ENCODE measurements at regions not wholly inside any gene's neighbourhood (a gene's known extent, or its start where the extent isn't known, plus 50 kb on each side); places are given as distances from the start of the nearest gene placed in this dataset.

DNA sequence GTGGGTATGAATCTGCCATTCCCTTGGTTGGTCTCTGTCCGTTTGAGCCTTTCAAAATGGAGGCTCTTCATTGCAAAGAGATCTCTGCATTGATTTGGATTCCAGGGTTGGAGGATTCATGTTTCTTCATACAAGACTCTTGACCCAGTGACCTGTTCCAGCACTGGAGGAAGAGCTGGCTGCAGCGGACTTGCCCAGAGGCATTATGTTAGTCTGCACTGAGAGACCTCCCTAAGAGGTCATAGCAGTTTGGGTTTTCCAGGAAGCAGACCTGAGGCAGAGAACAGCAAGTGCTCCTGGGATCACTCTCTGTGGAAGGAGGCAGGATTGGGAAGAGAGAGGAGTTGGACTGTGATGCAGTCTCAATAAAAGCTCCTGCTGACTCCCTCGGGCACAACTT is 57.7 kb upstream of the PTPRT start:
- Histone ChIP-seq H3K4me3 (replicated peaks; ENCODE audit: insufficient read depth, low read length) (no peak overlapping the region), H3K27me3 (ENCODE audit: insufficient read depth, poor library complexity, severe bottlenecking) (no peaks in the 10 kb centered on the region), H3K27ac (replicated peaks) (no peak overlapping the region)
- TF ChIP-seq SPI1 (IDR thresholded peaks at IDR 0.05; ENCODE audit: borderline replicate concordance, low read depth) (no peak), GABPA (IDR thresholded peaks at IDR 0.05; ENCODE audit: low read depth) (no peak)
- TF ChIP-seq, protein P1, sequence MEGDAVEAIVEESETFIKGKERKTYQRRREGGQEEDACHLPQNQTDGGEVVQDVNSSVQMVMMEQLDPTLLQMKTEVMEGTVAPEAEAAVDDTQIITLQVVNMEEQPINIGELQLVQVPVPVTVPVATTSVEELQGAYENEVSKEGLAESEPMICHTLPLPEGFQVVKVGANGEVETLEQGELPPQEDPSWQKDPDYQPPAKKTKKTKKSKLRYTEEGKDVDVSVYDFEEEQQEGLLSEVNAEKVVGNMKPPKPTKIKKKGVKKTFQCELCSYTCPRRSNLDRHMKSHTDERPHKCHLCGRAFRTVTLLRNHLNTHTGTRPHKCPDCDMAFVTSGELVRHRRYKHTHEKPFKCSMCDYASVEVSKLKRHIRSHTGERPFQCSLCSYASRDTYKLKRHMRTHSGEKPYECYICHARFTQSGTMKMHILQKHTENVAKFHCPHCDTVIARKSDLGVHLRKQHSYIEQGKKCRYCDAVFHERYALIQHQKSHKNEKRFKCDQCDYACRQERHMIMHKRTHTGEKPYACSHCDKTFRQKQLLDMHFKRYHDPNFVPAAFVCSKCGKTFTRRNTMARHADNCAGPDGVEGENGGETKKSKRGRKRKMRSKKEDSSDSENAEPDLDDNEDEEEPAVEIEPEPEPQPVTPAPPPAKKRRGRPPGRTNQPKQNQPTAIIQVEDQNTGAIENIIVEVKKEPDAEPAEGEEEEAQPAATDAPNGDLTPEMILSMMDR (IDR thresholded peaks at IDR 0.05; ENCODE audit: insufficient read depth, low read length): no peak
- TF ChIP-seq, protein P2, sequence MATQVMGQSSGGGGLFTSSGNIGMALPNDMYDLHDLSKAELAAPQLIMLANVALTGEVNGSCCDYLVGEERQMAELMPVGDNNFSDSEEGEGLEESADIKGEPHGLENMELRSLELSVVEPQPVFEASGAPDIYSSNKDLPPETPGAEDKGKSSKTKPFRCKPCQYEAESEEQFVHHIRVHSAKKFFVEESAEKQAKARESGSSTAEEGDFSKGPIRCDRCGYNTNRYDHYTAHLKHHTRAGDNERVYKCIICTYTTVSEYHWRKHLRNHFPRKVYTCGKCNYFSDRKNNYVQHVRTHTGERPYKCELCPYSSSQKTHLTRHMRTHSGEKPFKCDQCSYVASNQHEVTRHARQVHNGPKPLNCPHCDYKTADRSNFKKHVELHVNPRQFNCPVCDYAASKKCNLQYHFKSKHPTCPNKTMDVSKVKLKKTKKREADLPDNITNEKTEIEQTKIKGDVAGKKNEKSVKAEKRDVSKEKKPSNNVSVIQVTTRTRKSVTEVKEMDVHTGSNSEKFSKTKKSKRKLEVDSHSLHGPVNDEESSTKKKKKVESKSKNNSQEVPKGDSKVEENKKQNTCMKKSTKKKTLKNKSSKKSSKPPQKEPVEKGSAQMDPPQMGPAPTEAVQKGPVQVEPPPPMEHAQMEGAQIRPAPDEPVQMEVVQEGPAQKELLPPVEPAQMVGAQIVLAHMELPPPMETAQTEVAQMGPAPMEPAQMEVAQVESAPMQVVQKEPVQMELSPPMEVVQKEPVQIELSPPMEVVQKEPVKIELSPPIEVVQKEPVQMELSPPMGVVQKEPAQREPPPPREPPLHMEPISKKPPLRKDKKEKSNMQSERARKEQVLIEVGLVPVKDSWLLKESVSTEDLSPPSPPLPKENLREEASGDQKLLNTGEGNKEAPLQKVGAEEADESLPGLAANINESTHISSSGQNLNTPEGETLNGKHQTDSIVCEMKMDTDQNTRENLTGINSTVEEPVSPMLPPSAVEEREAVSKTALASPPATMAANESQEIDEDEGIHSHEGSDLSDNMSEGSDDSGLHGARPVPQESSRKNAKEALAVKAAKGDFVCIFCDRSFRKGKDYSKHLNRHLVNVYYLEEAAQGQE (IDR thresholded peaks at IDR 0.05; ENCODE audit: insufficient replicate concordance, low read depth): no peak
- DNase-seq (ENCODE audit: low read depth in 1 of 2, low spot score in 1 of 2): no peak

DNA sequence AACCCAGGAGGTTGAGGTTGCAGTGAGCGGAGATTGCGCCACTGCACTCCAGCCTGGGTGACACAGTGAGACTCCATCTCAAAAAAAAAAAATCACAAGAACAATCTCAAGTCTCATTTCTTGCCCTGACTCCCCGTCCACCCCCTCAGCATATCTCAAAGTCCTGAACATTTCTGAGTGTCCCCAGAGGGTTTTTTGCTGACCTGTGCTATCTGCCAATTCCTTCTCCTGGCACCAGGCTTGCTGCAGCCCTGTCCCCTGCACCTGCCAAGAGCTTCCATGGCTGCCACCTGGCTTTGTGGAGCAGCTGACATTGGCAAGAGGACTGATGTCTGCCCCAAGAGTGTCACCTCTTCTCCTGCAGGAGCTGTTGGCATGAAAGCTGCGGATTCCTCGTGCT is 54.9 kb upstream of the PTPRT start:
- no peak overlapping the region for H3K4me3 ChIP-seq (replicated peaks; ENCODE audit: insufficient read depth, low read length)
- TF ChIP-seq GABPA (IDR thresholded peaks at IDR 0.05; ENCODE audit: low read depth): no peak
- TF ChIP-seq, protein P2 (IDR thresholded peaks at IDR 0.05; ENCODE audit: insufficient replicate concordance, low read depth): no peak
- TF ChIP-seq SPI1 (IDR thresholded peaks at IDR 0.05; ENCODE audit: borderline replicate concordance, low read depth): no peak
- TF ChIP-seq POLR2AphosphoS5 (IDR thresholded peaks at IDR 0.05; ENCODE audit: low read depth): no peak
- TF ChIP-seq, protein P1 (IDR thresholded peaks at IDR 0.05; ENCODE audit: insufficient read depth, low read length): no peak
- DNase-seq (ENCODE audit: low read depth in 1 of 2, low spot score in 1 of 2): no peak
- no peak overlapping the region for H3K27ac ChIP-seq (replicated peaks)
- H3K27me3 ChIP-seq (ENCODE audit: insufficient read depth, poor library complexity, severe bottlenecking): no peaks in the 10 kb centered on the region

DNA sequence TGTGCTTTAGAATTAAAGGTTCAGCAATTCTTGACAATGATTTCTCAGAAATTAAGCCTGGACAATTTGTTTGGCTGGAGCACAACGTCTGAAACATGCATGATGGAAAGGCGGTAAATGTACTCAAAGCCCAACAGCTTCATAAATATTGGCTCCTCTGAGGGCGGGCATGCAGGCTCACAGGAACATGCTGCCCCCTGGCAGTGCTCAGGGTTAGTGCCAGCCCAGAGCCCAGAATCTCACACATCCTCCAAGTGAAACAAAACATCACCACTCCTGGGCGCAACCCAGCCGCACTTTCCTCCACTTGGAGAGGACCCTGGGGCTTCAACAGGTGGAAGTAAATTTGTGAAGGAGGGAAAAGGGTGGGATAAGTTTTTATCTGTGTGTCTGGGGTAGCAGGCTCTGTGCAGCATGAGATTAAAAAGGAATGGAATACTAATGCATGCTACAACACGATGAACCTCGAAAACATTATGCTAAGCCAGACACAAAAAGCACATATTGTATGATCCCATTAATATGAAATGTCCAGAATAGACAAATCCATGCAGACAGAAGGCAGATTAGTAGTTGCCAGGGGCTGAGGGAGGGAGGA is 54.1 kb upstream of the PTPRT start:
- no peak overlapping the region for H3K4me3 ChIP-seq (replicated peaks; ENCODE audit: insufficient read depth, low read length)
- no peaks in the 10 kb centered on the region for H3K27me3 ChIP-seq (ENCODE audit: insufficient read depth, poor library complexity, severe bottlenecking)
- no peak overlapping the region for H3K27ac ChIP-seq (replicated peaks)
- DNase-seq (ENCODE audit: low read depth in 1 of 2, low spot score in 1 of 2): no peak
- TF ChIP-seq SPI1 (IDR thresholded peaks at IDR 0.05; ENCODE audit: borderline replicate concordance, low read depth): no peak
- no peak for TF ChIP-seq GABPA (IDR thresholded peaks at IDR 0.05; ENCODE audit: low read depth)
- no peak for TF ChIP-seq POLR2AphosphoS5 (IDR thresholded peaks at IDR 0.05; ENCODE audit: low read depth)
- TF ChIP-seq, protein P2 (IDR thresholded peaks at IDR 0.05; ENCODE audit: insufficient replicate concordance, low read depth): no peak
- TF ChIP-seq, protein P1 (IDR thresholded peaks at IDR 0.05; ENCODE audit: insufficient read depth, low read length): no peak

Data from HL-60 (cell line).